WTC11 (cell line): ENCODE measurements at regions not wholly inside any gene's neighbourhood (a gene's known extent, or its start where the extent isn't known, plus 50 kb on each side); places are given as distances from the start of the nearest gene placed in this dataset.

ENCODE experiments used
- ATAC-seq: fragments of 200-7000 bp; cut with Tn5 transposase; 2 replicates; pipeline ENCODE4 v1.10.0; 2021; ENCODE audit warnings: mild to moderate bottlenecking, moderate library complexity
- CTCF ChIA-PET: fragments of 300-600 bp; sonication (Branson Sonifier 250); formaldehyde crosslinking; loops from one replicate; lab custom pipeline; 2021; ENCODE audit warnings: antibody characterized with exemption; lab: Charles Lee
- POLR2A ChIA-PET: fragments of 350-600 bp; sonication (Branson Sonifier 250); formaldehyde crosslinking; loops from one replicate; lab custom pipeline; 2021; ENCODE audit warnings: antibody characterized with exemption; lab: Charles Lee
- DNase-seq: peaks from one replicate; pipeline ENCODE4 v3.0.0; 2021; ENCODE audit warnings: low spot score
- H3K27ac Mint-ChIP-seq: 2 replicates; pipeline ENCODE4 v1.8.0; 2021; ENCODE audit warnings: mixed read lengths
- H3K27me3 Mint-ChIP-seq: 2 replicates; pipeline ENCODE4 v1.8.0; 2021; ENCODE audit warnings: low read depth, mild to moderate bottlenecking, moderate library complexity, mixed read lengths
- H3K36me3 Mint-ChIP-seq: 2 replicates; pipeline ENCODE4 v1.8.0; 2021; ENCODE audit warnings: mixed read lengths
- H3K4me1 Mint-ChIP-seq: 2 replicates; pipeline ENCODE4 v1.8.0; 2022; ENCODE audit warnings: mixed read lengths
- H3K4me3 Mint-ChIP-seq: 2 replicates; pipeline ENCODE4 v1.8.0; 2021; ENCODE audit warnings: mild to moderate bottlenecking, moderate library complexity, mixed read lengths
- H3K9me3 Mint-ChIP-seq: 2 replicates; pipeline ENCODE4 v1.8.0; 2021; ENCODE audit warnings: mixed read lengths
- ESRRA ChIP-seq: sonication (generic); formaldehyde crosslinking; IDR thresholded peaks from 2 replicates; pipeline ENCODE4 v1.8.1; 2022; ENCODE audit warnings: mild to moderate bottlenecking, missing genetic modification reagents, borderline replicate concordance
- FOXJ3 ChIP-seq: sonication (generic); formaldehyde crosslinking; IDR thresholded peaks from 2 replicates; pipeline ENCODE4 v1.9.0; 2021; ENCODE audit warnings: missing genetic modification reagents, mild to moderate bottlenecking, borderline replicate concordance
- GTF2I ChIP-seq: fragments of 250-450 bp; sonication (Bioruptor Pico); conservative IDR thresholded peaks from 2 replicates; pipeline ENCODE4 v1.4.0; 2021; ENCODE audit warnings: mild to moderate bottlenecking
- IRF2 ChIP-seq: sonication (generic); formaldehyde crosslinking; IDR thresholded peaks from 2 replicates; pipeline ENCODE4 v1.8.0; 2022; ENCODE audit warnings: low read depth, missing genetic modification reagents, borderline replicate concordance
- NFYB ChIP-seq: sonication (generic); formaldehyde crosslinking; conservative IDR thresholded peaks from 2 replicates; pipeline ENCODE4 v1.8.0; 2022; ENCODE audit warnings: low read depth, missing genetic modification reagents
- NR2C2 ChIP-seq: sonication (generic); formaldehyde crosslinking; IDR thresholded peaks from 2 replicates; pipeline ENCODE4 v1.8.0; 2022; ENCODE audit warnings: mild to moderate bottlenecking, missing genetic modification reagents
- NR3C1 ChIP-seq: sonication (generic); formaldehyde crosslinking; conservative IDR thresholded peaks from 2 replicates; pipeline ENCODE4 v1.8.1; 2023; ENCODE audit warnings: low read depth, mild to moderate bottlenecking, missing genetic modification reagents
- TCF7 ChIP-seq: sonication (generic); formaldehyde crosslinking; IDR thresholded peaks from 2 replicates; pipeline ENCODE4 v1.8.0; 2022; ENCODE audit warnings: mild to moderate bottlenecking, low read depth, missing genetic modification reagents, moderate library complexity
- ZNF232 ChIP-seq: sonication (generic); formaldehyde crosslinking; IDR thresholded peaks from 2 replicates; pipeline ENCODE4 v1.8.0; 2022; ENCODE audit warnings: mild to moderate bottlenecking, missing genetic modification reagents
- ZNF396 ChIP-seq: fragments of 250-450 bp; sonication (Bioruptor Pico); IDR thresholded peaks from 2 replicates; pipeline ENCODE4 v1.8.0; 2021; ENCODE audit warnings: mild to moderate bottlenecking, moderate library complexity, borderline replicate concordance
- ZNF423 ChIP-seq: fragments of 250-450 bp; sonication (Bioruptor Pico); IDR thresholded peaks from 2 replicates; pipeline ENCODE4 v2.1.2; 2022; ENCODE audit warnings: mild to moderate bottlenecking, moderate library complexity
- ZNF671 ChIP-seq: fragments of 250-450 bp; sonication (Bioruptor Pico); IDR thresholded peaks from 2 replicates; pipeline ENCODE4 v1.8.0; 2021; ENCODE audit warnings: mild to moderate bottlenecking
- TF ChIP-seq, protein P1 (sequence below): fragments of 250-450 bp; sonication (Bioruptor Pico); IDR thresholded peaks from 2 replicates; pipeline ENCODE4 v2.1.2; 2022; ENCODE audit warnings: mild to moderate bottlenecking, moderate library complexity
- TF ChIP-seq, protein P2 (sequence below): fragments of 250-450 bp; sonication (Bioruptor Pico); IDR thresholded peaks from 2 replicates; pipeline ENCODE4 v1.9.0; 2021; ENCODE audit warnings: mild to moderate bottlenecking
- TF ChIP-seq, protein P3 (sequence below): sonication (generic); formaldehyde crosslinking; IDR thresholded peaks from 2 replicates; pipeline ENCODE4 v1.8.0; 2023; ENCODE audit warnings: mild to moderate bottlenecking, missing genetic modification reagents
- TF ChIP-seq, protein P4 (sequence below): sonication (generic); formaldehyde crosslinking; IDR thresholded peaks from 2 replicates; pipeline ENCODE4 v1.8.1; 2023; ENCODE audit warnings: mild to moderate bottlenecking, missing genetic modification reagents, borderline replicate concordance

DNA sequence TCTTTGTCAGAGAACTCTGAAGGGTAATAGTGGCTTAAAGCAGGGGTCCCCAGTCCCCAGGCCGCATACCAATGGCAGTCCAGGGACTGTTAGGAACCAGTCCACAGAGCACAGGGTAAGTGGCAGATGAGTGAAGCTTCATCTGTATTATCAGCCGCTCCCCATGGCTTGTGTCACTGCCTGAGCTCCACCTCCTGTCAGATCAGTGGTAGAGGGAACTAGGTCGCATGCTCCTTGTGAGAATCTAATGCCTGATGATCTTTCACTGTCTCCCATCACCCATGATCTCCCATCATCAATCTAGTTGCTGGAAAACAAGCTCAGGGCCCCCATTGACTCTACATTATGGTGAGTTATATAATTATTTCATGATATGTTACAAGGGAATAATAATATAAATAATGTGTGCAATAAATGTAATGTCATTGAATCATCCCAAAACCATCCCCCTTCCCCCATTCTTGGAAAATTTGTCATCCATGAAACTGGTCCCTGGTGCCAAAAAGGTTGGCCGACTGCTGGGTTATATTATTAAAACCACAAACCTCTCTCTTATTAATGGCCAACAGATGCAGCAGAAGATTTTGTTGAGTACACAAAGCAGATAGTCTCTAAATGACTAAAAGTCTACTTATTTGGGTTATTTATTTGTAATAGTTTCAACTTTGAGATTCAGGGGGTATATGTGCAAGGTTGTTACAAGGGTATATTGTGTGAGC lies 782.7 kb downstream of the CDH11 start:
- peaks cover 22% of the 10 kb centered on the region for H3K9me3 Mint-ChIP-seq
- TF ChIP-seq, protein P1, sequence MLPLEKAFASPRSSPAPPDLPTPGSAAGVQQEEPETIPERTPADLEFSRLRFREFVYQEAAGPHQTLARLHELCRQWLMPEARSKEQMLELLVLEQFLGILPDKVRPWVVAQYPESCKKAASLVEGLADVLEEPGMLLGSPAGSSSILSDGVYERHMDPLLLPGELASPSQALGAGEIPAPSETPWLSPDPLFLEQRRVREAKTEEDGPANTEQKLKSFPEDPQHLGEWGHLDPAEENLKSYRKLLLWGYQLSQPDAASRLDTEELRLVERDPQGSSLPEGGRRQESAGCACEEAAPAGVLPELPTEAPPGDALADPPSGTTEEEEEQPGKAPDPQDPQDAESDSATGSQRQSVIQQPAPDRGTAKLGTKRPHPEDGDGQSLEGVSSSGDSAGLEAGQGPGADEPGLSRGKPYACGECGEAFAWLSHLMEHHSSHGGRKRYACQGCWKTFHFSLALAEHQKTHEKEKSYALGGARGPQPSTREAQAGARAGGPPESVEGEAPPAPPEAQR (CRISPR knock-in tag): no peak
- no peak for TF ChIP-seq NFYB (CRISPR knock-in tag)
- no peak for TF ChIP-seq ZNF232
- no peak for TF ChIP-seq NR3C1 (CRISPR knock-in tag)
- TF ChIP-seq TCF7 (CRISPR knock-in tag): no peak
- no peak for TF ChIP-seq ESRRA (CRISPR knock-in tag)
- no peak for TF ChIP-seq ZNF423 (CRISPR knock-in tag)
- TF ChIP-seq ZNF671: no peak
- TF ChIP-seq, protein P2, sequence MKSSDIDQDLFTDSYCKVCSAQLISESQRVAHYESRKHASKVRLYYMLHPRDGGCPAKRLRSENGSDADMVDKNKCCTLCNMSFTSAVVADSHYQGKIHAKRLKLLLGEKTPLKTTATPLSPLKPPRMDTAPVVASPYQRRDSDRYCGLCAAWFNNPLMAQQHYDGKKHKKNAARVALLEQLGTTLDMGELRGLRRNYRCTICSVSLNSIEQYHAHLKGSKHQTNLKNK (CRISPR knock-in tag): no peak
- no peak for TF ChIP-seq IRF2 (CRISPR knock-in tag)
- H3K27ac Mint-ChIP-seq: no peak overlapping the region
- peaks cover 27% of the 10 kb centered on the region for H3K4me1 Mint-ChIP-seq
- H3K36me3 Mint-ChIP-seq: peaks cover 9% of the 10 kb centered on the region; the same call in 1 of the 2 replicates
- ATAC-seq: no peak
- CTCF ChIA-PET: no interaction called here
- DNase-seq: no peak
- no peak overlapping the region for H3K4me3 Mint-ChIP-seq
- POLR2A ChIA-PET: no interaction called here
- H3K27me3 Mint-ChIP-seq: no peaks in the 10 kb centered on the region

DNA sequence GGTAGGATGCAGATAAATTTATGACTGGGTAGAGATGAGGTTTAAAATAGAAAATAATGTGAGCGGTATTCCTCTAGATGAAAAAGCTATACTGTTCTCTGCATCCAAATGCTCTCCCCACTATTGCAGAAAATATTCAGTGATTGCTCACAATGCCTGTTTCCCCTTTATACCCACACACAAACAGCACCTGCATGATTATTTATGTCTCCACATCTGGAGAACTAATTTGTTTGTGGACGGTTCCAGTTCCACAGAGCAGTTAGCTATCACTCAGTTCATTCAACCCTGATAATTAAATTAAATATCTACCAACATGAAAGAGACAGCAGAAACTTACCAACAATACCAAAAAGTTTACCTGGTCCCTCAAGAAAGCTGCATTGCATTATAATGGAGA lies 800.0 kb downstream of the CDH11 start:
- DNase-seq (no peak), ATAC-seq (no peak)
- Mint-ChIP-seq H3K9me3 (no peaks in the 10 kb centered on the region), H3K27me3 (no peaks in the 10 kb centered on the region), H3K4me1 (no peaks in the 10 kb centered on the region), H3K27ac (no peak overlapping the region), H3K4me3 (no peak overlapping the region), H3K36me3 (no peaks in the 10 kb centered on the region)
- POLR2A ChIA-PET: no interaction called here
- CTCF ChIA-PET: no interaction called here
- TF ChIP-seq, protein P3, sequence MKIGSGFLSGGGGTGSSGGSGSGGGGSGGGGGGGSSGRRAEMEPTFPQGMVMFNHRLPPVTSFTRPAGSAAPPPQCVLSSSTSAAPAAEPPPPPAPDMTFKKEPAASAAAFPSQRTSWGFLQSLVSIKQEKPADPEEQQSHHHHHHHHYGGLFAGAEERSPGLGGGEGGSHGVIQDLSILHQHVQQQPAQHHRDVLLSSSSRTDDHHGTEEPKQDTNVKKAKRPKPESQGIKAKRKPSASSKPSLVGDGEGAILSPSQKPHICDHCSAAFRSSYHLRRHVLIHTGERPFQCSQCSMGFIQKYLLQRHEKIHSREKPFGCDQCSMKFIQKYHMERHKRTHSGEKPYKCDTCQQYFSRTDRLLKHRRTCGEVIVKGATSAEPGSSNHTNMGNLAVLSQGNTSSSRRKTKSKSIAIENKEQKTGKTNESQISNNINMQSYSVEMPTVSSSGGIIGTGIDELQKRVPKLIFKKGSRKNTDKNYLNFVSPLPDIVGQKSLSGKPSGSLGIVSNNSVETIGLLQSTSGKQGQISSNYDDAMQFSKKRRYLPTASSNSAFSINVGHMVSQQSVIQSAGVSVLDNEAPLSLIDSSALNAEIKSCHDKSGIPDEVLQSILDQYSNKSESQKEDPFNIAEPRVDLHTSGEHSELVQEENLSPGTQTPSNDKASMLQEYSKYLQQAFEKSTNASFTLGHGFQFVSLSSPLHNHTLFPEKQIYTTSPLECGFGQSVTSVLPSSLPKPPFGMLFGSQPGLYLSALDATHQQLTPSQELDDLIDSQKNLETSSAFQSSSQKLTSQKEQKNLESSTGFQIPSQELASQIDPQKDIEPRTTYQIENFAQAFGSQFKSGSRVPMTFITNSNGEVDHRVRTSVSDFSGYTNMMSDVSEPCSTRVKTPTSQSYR (CRISPR knock-in tag): no peak
- no peak for TF ChIP-seq GTF2I (CRISPR knock-in tag)
- no peak for TF ChIP-seq NR2C2 (CRISPR knock-in tag)
- TF ChIP-seq ZNF396 (CRISPR knock-in tag): no peak
- TF ChIP-seq, protein P4, sequence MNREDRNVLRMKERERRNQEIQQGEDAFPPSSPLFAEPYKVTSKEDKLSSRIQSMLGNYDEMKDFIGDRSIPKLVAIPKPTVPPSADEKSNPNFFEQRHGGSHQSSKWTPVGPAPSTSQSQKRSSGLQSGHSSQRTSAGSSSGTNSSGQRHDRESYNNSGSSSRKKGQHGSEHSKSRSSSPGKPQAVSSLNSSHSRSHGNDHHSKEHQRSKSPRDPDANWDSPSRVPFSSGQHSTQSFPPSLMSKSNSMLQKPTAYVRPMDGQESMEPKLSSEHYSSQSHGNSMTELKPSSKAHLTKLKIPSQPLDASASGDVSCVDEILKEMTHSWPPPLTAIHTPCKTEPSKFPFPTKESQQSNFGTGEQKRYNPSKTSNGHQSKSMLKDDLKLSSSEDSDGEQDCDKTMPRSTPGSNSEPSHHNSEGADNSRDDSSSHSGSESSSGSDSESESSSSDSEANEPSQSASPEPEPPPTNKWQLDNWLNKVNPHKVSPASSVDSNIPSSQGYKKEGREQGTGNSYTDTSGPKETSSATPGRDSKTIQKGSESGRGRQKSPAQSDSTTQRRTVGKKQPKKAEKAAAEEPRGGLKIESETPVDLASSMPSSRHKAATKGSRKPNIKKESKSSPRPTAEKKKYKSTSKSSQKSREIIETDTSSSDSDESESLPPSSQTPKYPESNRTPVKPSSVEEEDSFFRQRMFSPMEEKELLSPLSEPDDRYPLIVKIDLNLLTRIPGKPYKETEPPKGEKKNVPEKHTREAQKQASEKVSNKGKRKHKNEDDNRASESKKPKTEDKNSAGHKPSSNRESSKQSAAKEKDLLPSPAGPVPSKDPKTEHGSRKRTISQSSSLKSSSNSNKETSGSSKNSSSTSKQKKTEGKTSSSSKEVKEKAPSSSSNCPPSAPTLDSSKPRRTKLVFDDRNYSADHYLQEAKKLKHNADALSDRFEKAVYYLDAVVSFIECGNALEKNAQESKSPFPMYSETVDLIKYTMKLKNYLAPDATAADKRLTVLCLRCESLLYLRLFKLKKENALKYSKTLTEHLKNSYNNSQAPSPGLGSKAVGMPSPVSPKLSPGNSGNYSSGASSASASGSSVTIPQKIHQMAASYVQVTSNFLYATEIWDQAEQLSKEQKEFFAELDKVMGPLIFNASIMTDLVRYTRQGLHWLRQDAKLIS (CRISPR knock-in tag): no peak
- no peak for TF ChIP-seq FOXJ3 (CRISPR knock-in tag)
